ENCODE measurements at regions not wholly inside any gene's neighbourhood (a gene's known extent, or its start where the extent isn't known, plus 50 kb on each side); places are given as distances from the start of the nearest gene placed in this dataset.

GRCh38 chr4:157768419-157768818, 404.4 kb downstream of the GASK1B start:
- Histone ChIP-seq H4K8ac (ENCODE audit: low read depth, low read length) (no peak overlapping the region), H3K18ac (ENCODE audit: low read length) (no peak overlapping the region), H3K36me3 (ENCODE audit: control insufficient read depth in 1 of 2, insufficient read depth in 2 of 2, low read length in 2 of 2) (no peaks in the 10 kb centered on the region), H3K27me3 (ENCODE audit: insufficient read depth, low read length) (no peaks in the 10 kb centered on the region), H4K12ac (ENCODE audit: low read depth, low read length) (no peak overlapping the region), H3K23ac (ENCODE audit: low read length) (no peak overlapping the region), H3K14ac (ENCODE audit: low read length) (no peak overlapping the region), H3K79me2 (ENCODE audit: control insufficient read depth, insufficient read depth, low read length, poor library complexity) (no peaks in the 10 kb centered on the region), H2BK120ac (ENCODE audit: insufficient read depth, low read length, poor library complexity) (no peak overlapping the region), H3K79me1 (ENCODE audit: low read length) (no peaks in the 10 kb centered on the region), H2BK12ac (ENCODE audit: low read length) (no peak overlapping the region), H3K9ac (ENCODE audit: low read length) (no peak overlapping the region), H2BK5ac (ENCODE audit: low read depth, low read length, poor library complexity) (no peak overlapping the region), H2AK5ac (ENCODE audit: low read length) (no peak overlapping the region), H3K4me3 (ENCODE audit: low read depth, low read length) (no peak overlapping the region), H3K4ac (ENCODE audit: low read depth, low read length) (no peak overlapping the region), H3K4me2 (ENCODE audit: low read length) (no peak overlapping the region), H2AFZ (ENCODE audit: insufficient read depth, low read length, poor library complexity) (no peak overlapping the region), H3K27ac (ENCODE audit: low read depth, low read length) (no peak overlapping the region), H3K9me3 (ENCODE audit: insufficient read depth, low read depth, low read length) (no peaks in the 10 kb centered on the region), H3K4me1 (ENCODE audit: control insufficient read depth in 1 of 2, insufficient read depth in 2 of 2, low read length in 2 of 2) (no peaks in the 10 kb centered on the region), H4K91ac (ENCODE audit: low read depth, low read length) (no peak overlapping the region)
- DNase-seq = no peak
- no CpG with 5 or more reads among the region's 1 CpG for WGBS (ENCODE audit: extremely low coverage, insufficient coverage, insufficient read length)

- H4K12ac ChIP-seq (ENCODE audit: low read depth, low read length) = no peak overlapping the region
- no peak overlapping the region for H2BK5ac ChIP-seq (ENCODE audit: low read depth, low read length, poor library complexity)
- no peak for DNase-seq
- no peaks in the 10 kb centered on the region for H3K79me1 ChIP-seq (ENCODE audit: low read length)
- H3K27me3 ChIP-seq (ENCODE audit: insufficient read depth, low read length) = no peaks in the 10 kb centered on the region
- H3K4me1 ChIP-seq (ENCODE audit: control insufficient read depth in 1 of 2, insufficient read depth in 2 of 2, low read length in 2 of 2) = no peaks in the 10 kb centered on the region
- H2AK5ac ChIP-seq (ENCODE audit: low read length) = no peak overlapping the region
- WGBS (ENCODE audit: extremely low coverage, insufficient coverage, insufficient read length) = no CpG with 5 or more reads among the region's 1 CpG
- no peak overlapping the region for H4K91ac ChIP-seq (ENCODE audit: low read depth, low read length)
- H3K4me3 ChIP-seq (ENCODE audit: low read depth, low read length) = no peak overlapping the region
- H3K18ac ChIP-seq (ENCODE audit: low read length) = no peak overlapping the region
- no peak overlapping the region for H3K23ac ChIP-seq (ENCODE audit: low read length)
- no peak overlapping the region for H3K27ac ChIP-seq (ENCODE audit: low read depth, low read length)
- H3K79me2 ChIP-seq (ENCODE audit: control insufficient read depth, insufficient read depth, low read length, poor library complexity) = no peaks in the 10 kb centered on the region
- no peak overlapping the region for H3K9ac ChIP-seq (ENCODE audit: low read length)
- no peak overlapping the region for H3K4ac ChIP-seq (ENCODE audit: low read depth, low read length)
- no peak overlapping the region for H3K4me2 ChIP-seq (ENCODE audit: low read length)
- no peak overlapping the region for H2AFZ ChIP-seq (ENCODE audit: insufficient read depth, low read length, poor library complexity)
- H2BK120ac ChIP-seq (ENCODE audit: insufficient read depth, low read length, poor library complexity) = no peak overlapping the region
- H3K36me3 ChIP-seq (ENCODE audit: control insufficient read depth in 1 of 2, insufficient read depth in 2 of 2, low read length in 2 of 2) = no peaks in the 10 kb centered on the region
- H4K8ac ChIP-seq (ENCODE audit: low read depth, low read length) = no peak overlapping the region
- H2BK12ac ChIP-seq (ENCODE audit: low read length) = no peak overlapping the region
- no peak overlapping the region for H3K14ac ChIP-seq (ENCODE audit: low read length)
- H3K9me3 ChIP-seq (ENCODE audit: insufficient read depth, low read depth, low read length) = no peaks in the 10 kb centered on the region
Measured at GRCh38 chr4:157763490-157763889, 409.3 kb downstream of the GASK1B start.

DNA sequence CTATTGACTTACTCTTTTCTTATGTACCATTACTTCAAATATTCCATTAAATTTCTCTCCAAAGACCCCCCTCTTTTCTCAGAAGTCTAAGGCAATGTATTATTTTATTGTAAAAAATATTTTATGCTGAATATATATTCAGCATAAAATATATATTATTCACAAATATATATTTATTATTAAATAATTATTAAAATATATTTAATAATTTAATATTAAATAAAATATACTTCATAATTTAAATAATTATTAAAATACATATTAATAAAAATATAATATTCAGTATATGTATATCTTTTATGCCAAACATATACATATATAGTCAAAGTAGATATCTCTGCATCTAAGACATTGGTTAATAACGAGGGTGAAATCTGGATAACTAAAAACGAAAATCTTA, 418.4 kb downstream of the GASK1B start:
- Histone ChIP-seq H2AFZ (ENCODE audit: insufficient read depth, low read length, poor library complexity) (no peak overlapping the region), H3K27me3 (ENCODE audit: insufficient read depth, low read length) (no peaks in the 10 kb centered on the region), H3K18ac (ENCODE audit: low read length) (no peak overlapping the region), H3K4me3 (ENCODE audit: low read depth, low read length) (no peak overlapping the region), H4K8ac (ENCODE audit: low read depth, low read length) (no peak overlapping the region), H2AK5ac (ENCODE audit: low read length) (no peak overlapping the region), H3K4ac (ENCODE audit: low read depth, low read length) (no peak overlapping the region), H2BK120ac (ENCODE audit: insufficient read depth, low read length, poor library complexity) (no peak overlapping the region), H3K9me3 (ENCODE audit: insufficient read depth, low read depth, low read length) (no peaks in the 10 kb centered on the region), H3K79me2 (ENCODE audit: control insufficient read depth, insufficient read depth, low read length, poor library complexity) (no peaks in the 10 kb centered on the region), H3K4me2 (ENCODE audit: low read length) (no peak overlapping the region), H3K9ac (ENCODE audit: low read length) (no peak overlapping the region), H3K23ac (ENCODE audit: low read length) (no peak overlapping the region), H3K79me1 (ENCODE audit: low read length) (no peaks in the 10 kb centered on the region), H3K27ac (ENCODE audit: low read depth, low read length) (no peak overlapping the region), H2BK5ac (ENCODE audit: low read depth, low read length, poor library complexity) (no peak overlapping the region), H4K12ac (ENCODE audit: low read depth, low read length) (no peak overlapping the region), H3K36me3 (ENCODE audit: control insufficient read depth in 1 of 2, insufficient read depth in 2 of 2, low read length in 2 of 2) (no peaks in the 10 kb centered on the region), H2BK12ac (ENCODE audit: low read length) (no peak overlapping the region), H3K4me1 (ENCODE audit: control insufficient read depth in 1 of 2, insufficient read depth in 2 of 2, low read length in 2 of 2) (no peaks in the 10 kb centered on the region), H4K91ac (ENCODE audit: low read depth, low read length) (no peak overlapping the region), H3K14ac (ENCODE audit: low read length) (no peak overlapping the region)
- WGBS (ENCODE audit: extremely low coverage, insufficient coverage, insufficient read length) = no CpG with 5 or more reads among the region's 2 CpGs
- no peak for DNase-seq

DNA sequence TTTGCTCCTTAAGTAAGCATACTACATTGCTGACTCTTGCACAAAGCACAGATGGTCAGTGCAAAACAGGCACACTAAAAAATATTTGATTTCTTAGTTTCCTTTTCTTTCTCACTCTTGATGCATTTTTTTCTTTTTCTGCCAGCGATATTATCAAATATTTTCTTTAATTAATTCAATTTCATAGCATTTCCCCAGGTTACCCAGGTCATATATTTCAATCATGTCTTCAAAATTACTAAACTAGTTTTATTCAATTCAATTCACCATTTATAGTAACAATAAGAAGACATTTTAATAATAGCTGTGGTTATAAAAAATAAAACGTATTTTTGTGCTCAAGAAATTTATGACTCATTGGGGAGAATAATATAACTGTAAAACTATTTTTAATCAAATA, 421.2 kb downstream of the GASK1B start:
- Histone ChIP-seq H3K14ac (ENCODE audit: low read length) (no peak overlapping the region), H2BK12ac (ENCODE audit: low read length) (no peak overlapping the region), H2AK5ac (ENCODE audit: low read length) (no peak overlapping the region), H3K4me3 (ENCODE audit: low read depth, low read length) (no peak overlapping the region), H3K27ac (ENCODE audit: low read depth, low read length) (no peak overlapping the region), H2AFZ (ENCODE audit: insufficient read depth, low read length, poor library complexity) (no peak overlapping the region), H3K79me1 (ENCODE audit: low read length) (no peaks in the 10 kb centered on the region), H4K91ac (ENCODE audit: low read depth, low read length) (no peak overlapping the region), H3K79me2 (ENCODE audit: control insufficient read depth, insufficient read depth, low read length, poor library complexity) (no peaks in the 10 kb centered on the region), H3K23ac (ENCODE audit: low read length) (no peak overlapping the region), H3K18ac (ENCODE audit: low read length) (no peak overlapping the region), H2BK5ac (ENCODE audit: low read depth, low read length, poor library complexity) (no peak overlapping the region), H3K4ac (ENCODE audit: low read depth, low read length) (no peak overlapping the region), H3K9me3 (ENCODE audit: insufficient read depth, low read depth, low read length) (no peaks in the 10 kb centered on the region), H4K8ac (ENCODE audit: low read depth, low read length) (no peak overlapping the region), H3K9ac (ENCODE audit: low read length) (no peak overlapping the region), H3K4me1 (ENCODE audit: control insufficient read depth in 1 of 2, insufficient read depth in 2 of 2, low read length in 2 of 2) (no peaks in the 10 kb centered on the region), H3K36me3 (ENCODE audit: control insufficient read depth in 1 of 2, insufficient read depth in 2 of 2, low read length in 2 of 2) (no peaks in the 10 kb centered on the region), H4K12ac (ENCODE audit: low read depth, low read length) (no peak overlapping the region), H3K4me2 (ENCODE audit: low read length) (no peak overlapping the region), H3K27me3 (ENCODE audit: insufficient read depth, low read length) (no peaks in the 10 kb centered on the region), H2BK120ac (ENCODE audit: insufficient read depth, low read length, poor library complexity) (no peak overlapping the region)
- WGBS (ENCODE audit: extremely low coverage, insufficient coverage, insufficient read length) = 100% methylated on average over 1 of the region's 2 CpGs
- DNase-seq = no peak

Data from trophoblast cell (in vitro differentiated cells and primary cell).